GM12878 (cell line): ENCODE measurements at regions not wholly inside any gene's neighbourhood (a gene's known extent, or its start where the extent isn't known, plus 50 kb on each side); places are given as distances from the start of the nearest gene placed in this dataset.

Experiments used
- ATAC-seq: fragments of 200-7000 bp; cut with Tn5 transposase; 3 replicates; pipeline ENCODE4 v1.9.1; 2020; ENCODE audit warnings: mild to moderate bottlenecking, moderate library complexity
- BruUV-seq: library from RNA; stranded (reverse); fragments of 400-500 nt; replicated peaks from 2 replicates; lab custom pipeline; 2021; lab: Mats Ljungman, UMichigan
- CTCF ChIA-PET: fragments of 300-600 bp; sonication (Branson Sonifier 250); formaldehyde crosslinking; extraction: SDS; loops from one replicate; lab custom pipeline; 2021; ENCODE audit warnings: inconsistent platforms; lab: Yijun Ruan, JAX
- POLR2A ChIA-PET: fragments of 350-600 bp; formaldehyde crosslinking; extraction: SDS; loops from one replicate; lab custom pipeline; 2021; ENCODE audit warnings: inconsistent platforms; lab: Charles Lee
- RAD21 ChIA-PET: fragments of 300-600 bp; sonication (Branson Sonifier 250); formaldehyde crosslinking; loops from one replicate; lab custom pipeline; 2023; ENCODE audit warnings: antibody characterized with exemption; ENCODE audit not compliant: unreplicated experiment; lab: Charles Lee
- SMC1A ChIA-PET: fragments of 300-600 bp; sonication (Branson Sonifier 250); formaldehyde crosslinking; loops from one replicate; lab custom pipeline; 2023; ENCODE audit not compliant: unreplicated experiment, uncharacterized antibody; lab: Charles Lee
- DNase-seq: peaks from one replicate; pipeline ENCODE4 v3.0.0-alpha.2; 2011; ENCODE audit warnings: low read depth, low spot score
- FAIRE-seq: peaks from 3 replicates; lab custom pipeline; 2011; peaks lifted over from hg19 to GRCh38; lab: Jason Lieb, UNC
- H2AFZ ChIP-seq: 2 replicates; pipeline ENCODE4 v1.6.0; 2011; ENCODE audit warnings: low read depth, low read length, control low read depth; ENCODE audit not compliant: control insufficient read depth
- H3K27ac ChIP-seq: 2 replicates; pipeline ENCODE4 v1.5.1; 2011; ENCODE audit warnings: control low read depth; ENCODE audit not compliant: control insufficient read depth, insufficient read depth
- H3K27me3 ChIP-seq, 2 experiments: replicated peaks in 1 of 2; 2 replicates each; pipeline versions ENCODE4 v1.6.0 to v1.6.1; 2011; ENCODE audit warnings: low read length in 1 of 2; ENCODE audit not compliant: control insufficient read depth in 2 of 2, insufficient read depth in 2 of 2
- H3K36me3 ChIP-seq, 2 experiments: 2 replicates each; pipeline ENCODE4 v1.5.1; 2011; ENCODE audit warnings: low read length in 1 of 2; ENCODE audit not compliant: control insufficient read depth in 2 of 2, insufficient read depth in 2 of 2
- H3K4me1 ChIP-seq: 2 replicates; pipeline ENCODE4 v1.6.1; 2011; ENCODE audit warnings: mild to moderate bottlenecking, low read length, moderate library complexity, mixed read lengths; ENCODE audit not compliant: control insufficient read depth, insufficient read depth
- H3K4me2 ChIP-seq: 2 replicates; pipeline ENCODE4 v1.6.0; 2011; ENCODE audit warnings: control low read depth; ENCODE audit not compliant: control insufficient read depth, insufficient read depth
- H3K4me3 ChIP-seq: fragments of 200-600 bp; sonication (generic); 2 replicates; pipeline ENCODE4 v1.5.1; 2016
- H3K79me2 ChIP-seq: 2 replicates; pipeline ENCODE4 v1.6.0; 2011; ENCODE audit warnings: low read length; ENCODE audit not compliant: control insufficient read depth, insufficient read depth
- H3K9ac ChIP-seq: 2 replicates; pipeline ENCODE4 v1.8.0; 2011; ENCODE audit warnings: low read length, control low read depth, mixed read lengths; ENCODE audit not compliant: control insufficient read depth, insufficient read depth
- H3K9me3 ChIP-seq: replicated peaks from 3 replicates; pipeline ENCODE4 v1.5.1; 2011; ENCODE audit warnings: mild to moderate bottlenecking, low read length; ENCODE audit not compliant: control insufficient read depth, insufficient read depth
- H4K20me1 ChIP-seq: 2 replicates; pipeline ENCODE4 v1.6.0; 2011; ENCODE audit not compliant: control insufficient read depth, insufficient read depth
- MTA3 ChIP-seq: IDR thresholded peaks from 2 replicates; pipeline ENCODE4 v1.6.1; 2012; ENCODE audit warnings: low read length, inconsistent platforms, borderline replicate concordance
- MYB ChIP-seq: fragments of 150-350 bp; IDR thresholded peaks from 2 replicates; pipeline ENCODE4 v1.6.1; 2014; ENCODE audit warnings: mild to moderate bottlenecking, low read depth, low read length, borderline replicate concordance
- NR2C1 ChIP-seq: fragments of 450-650 bp; IDR thresholded peaks from 2 replicates; pipeline ENCODE4 v1.6.1; 2017; ENCODE audit warnings: antibody characterized with exemption, mild to moderate bottlenecking, moderate library complexity
- RELB ChIP-seq: fragments of 450-650 bp; IDR thresholded peaks from 2 replicates; pipeline ENCODE4 v1.6.1; 2017; ENCODE audit warnings: low read depth, mild to moderate bottlenecking, moderate library complexity
- SRF ChIP-seq, 2 experiments: IDR thresholded peaks; 2 replicates each; pipeline ENCODE4 v1.6.1; 2011; ENCODE audit warnings: low read depth in 2 of 2, low read length in 2 of 2, mild to moderate bottlenecking in 1 of 2, moderate library complexity in 1 of 2
- TCF12 ChIP-seq: IDR thresholded peaks from 2 replicates; pipeline ENCODE4 v1.6.1; 2011; ENCODE audit warnings: low read depth, mild to moderate bottlenecking, low read length
- WGBS: methylation state at CpG from one replicate; pipeline ENCODE4 v1.1.6; 2016; ENCODE audit warnings: low lambda C conversion rate; ENCODE audit not compliant: insufficient replicate concordance, insufficient coverage; ENCODE audit errors: missing lambda C conversion rate; 5-methylcytosine and 5-hydroxymethylcytosine counted together
- in situ Hi-C: fragments of 300-500 bp; cut with MboI; formaldehyde crosslinking; loops from 9 replicates; pipeline ENCODE4 v1.14.3; 2018; ENCODE audit warnings: mixed read lengths
- intact Hi-C: fragments of 100-400 bp; cut with micrococcal nuclease; formaldehyde crosslinking; loops from one replicate; pipeline ENCODE4 v1.14.2; 2022; ENCODE audit not compliant: unreplicated experiment

GRCh38 chr6:94349227-94349626, 929.9 kb upstream of the EPHA7 start:
- SMC1A ChIA-PET: no interaction called here
- H3K4me3 ChIP-seq: no peak overlapping the region
- 78% methylated on average over 1 of the region's 1 CpG for WGBS
- POLR2A ChIA-PET: no interaction called here
- H3K9ac ChIP-seq: no peak overlapping the region
- H3K36me3 ChIP-seq: no peaks in the 10 kb centered on the region
- no peak overlapping the region for H3K4me2 ChIP-seq
- H3K79me2 ChIP-seq: no peaks in the 10 kb centered on the region
- no peaks in the 10 kb centered on the region for H4K20me1 ChIP-seq
- no peak for ATAC-seq
- no peak for FAIRE-seq
- no peak overlapping the region for H3K27ac ChIP-seq
- intact Hi-C loops: no loop called here
- no peaks in the 10 kb centered on the region for H3K9me3 ChIP-seq
- H2AFZ ChIP-seq: no peak overlapping the region
- RAD21 ChIA-PET: no interaction called here
- H3K27me3 ChIP-seq: no peaks in the 10 kb centered on the region
- CTCF ChIA-PET: no interaction called here
- TF ChIP-seq TCF12 (no peak), SRF (IDR thresholded peaks at IDR 0.05; ENCODE audit: low read depth in 2 of 2, low read length in 2 of 2) (no peak)
- in situ Hi-C loops: no loop called here
- BruUV-seq: no TSS peak
- H3K4me1 ChIP-seq: no peaks in the 10 kb centered on the region
- DNase-seq: no peak

- no peak overlapping the region for H3K4me2 ChIP-seq
- no peak for DNase-seq
- no peak overlapping the region for H3K27ac ChIP-seq
- no peaks in the 10 kb centered on the region for H3K36me3 ChIP-seq
- WGBS: 13% methylated on average over 1 of the region's 1 CpG
- intact Hi-C loops (no loop called here), in situ Hi-C loops (no loop called here)
- no peak for TF ChIP-seq NR2C1
- no peak for TF ChIP-seq RELB
- TF ChIP-seq MTA3: no peak
- TF ChIP-seq MYB: no peak
- no TSS peak for BruUV-seq
- no peaks in the 10 kb centered on the region for H3K4me1 ChIP-seq
- H4K20me1 ChIP-seq: no peaks in the 10 kb centered on the region
- no peak overlapping the region for H3K9ac ChIP-seq
- no peaks in the 10 kb centered on the region for H3K79me2 ChIP-seq
- no peaks in the 10 kb centered on the region for H3K9me3 ChIP-seq
- ChIA-PET CTCF (no interaction called here), SMC1A (no interaction called here), RAD21 (no interaction called here), POLR2A (no interaction called here)
- FAIRE-seq: no peak
- no peak overlapping the region for H3K4me3 ChIP-seq
- no peak for ATAC-seq
- H2AFZ ChIP-seq: no peak overlapping the region
- H3K27me3 ChIP-seq: no peaks in the 10 kb centered on the region
These were observed 925.5 kb upstream of the EPHA7 start for GRCh38 chr6:94344866-94345265.
